ENCODE measurements at regions not wholly inside any gene's neighbourhood (a gene's known extent, or its start where the extent isn't known, plus 50 kb on each side); places are given as distances from the start of the nearest gene placed in this dataset.

DNA sequence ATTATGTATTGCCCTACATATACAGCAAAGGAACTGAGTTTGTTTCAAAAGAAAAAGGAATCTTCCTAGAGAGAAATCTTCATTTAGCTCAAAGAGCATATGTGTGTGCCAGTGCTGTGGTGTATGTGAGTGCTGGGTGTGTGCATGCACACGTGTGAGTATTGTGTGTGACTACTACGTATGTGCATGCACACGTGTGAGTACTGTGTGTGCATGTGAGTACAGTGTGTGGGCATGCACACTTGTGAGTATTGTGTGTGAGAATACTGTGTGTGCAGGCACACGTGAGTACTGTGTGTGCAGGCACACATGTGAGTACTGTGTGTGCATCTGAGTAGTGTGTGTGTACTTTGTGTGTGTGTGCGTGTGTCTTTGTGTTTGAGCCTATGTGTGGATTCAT lies 651.0 kb upstream of the B3GAT1 start:
- no peak for DNase-seq (ENCODE audit: low read depth in 2 of 2)
- Histone ChIP-seq H3K27me3 (ENCODE audit: control insufficient read depth, insufficient read depth, low read length) (no peaks in the 10 kb centered on the region), H2AFZ (ENCODE audit: low read length) (no peak overlapping the region), H4K20me1 (ENCODE audit: control insufficient read depth, extremely low read depth, insufficient read depth, low read length) (no peaks in the 10 kb centered on the region), H3K4me1 (ENCODE audit: control insufficient read depth, extremely low read depth, insufficient read depth, low read length) (no peaks in the 10 kb centered on the region), H3K4me2 (ENCODE audit: extremely low read depth, insufficient read depth, low read length) (no peak overlapping the region), H3K27ac (ENCODE audit: insufficient read depth, low read length) (no peak overlapping the region), H3K36me3 (ENCODE audit: control insufficient read depth, insufficient read depth, low read length) (no peaks in the 10 kb centered on the region), H3K4me3 (replicated peaks in 1 of 4; ENCODE audit: control extremely low read depth in 1 of 4, insufficient read depth in 1 of 4, low read depth in 3 of 4, low read length in 4 of 4) (no peak overlapping the region), H3K79me2 (ENCODE audit: control insufficient read depth, insufficient read depth, low read length) (no peaks in the 10 kb centered on the region), H3K9me3 (ENCODE audit: control insufficient read depth, insufficient read depth, low read depth, low read length) (no peaks in the 10 kb centered on the region), H3K9ac (ENCODE audit: insufficient read depth, low read length) (no peak overlapping the region)
- TF ChIP-seq EZH2 (IDR thresholded peaks at IDR 0.05; ENCODE audit: low read length, missing control alignments): no peak
- TF ChIP-seq, protein P1, sequence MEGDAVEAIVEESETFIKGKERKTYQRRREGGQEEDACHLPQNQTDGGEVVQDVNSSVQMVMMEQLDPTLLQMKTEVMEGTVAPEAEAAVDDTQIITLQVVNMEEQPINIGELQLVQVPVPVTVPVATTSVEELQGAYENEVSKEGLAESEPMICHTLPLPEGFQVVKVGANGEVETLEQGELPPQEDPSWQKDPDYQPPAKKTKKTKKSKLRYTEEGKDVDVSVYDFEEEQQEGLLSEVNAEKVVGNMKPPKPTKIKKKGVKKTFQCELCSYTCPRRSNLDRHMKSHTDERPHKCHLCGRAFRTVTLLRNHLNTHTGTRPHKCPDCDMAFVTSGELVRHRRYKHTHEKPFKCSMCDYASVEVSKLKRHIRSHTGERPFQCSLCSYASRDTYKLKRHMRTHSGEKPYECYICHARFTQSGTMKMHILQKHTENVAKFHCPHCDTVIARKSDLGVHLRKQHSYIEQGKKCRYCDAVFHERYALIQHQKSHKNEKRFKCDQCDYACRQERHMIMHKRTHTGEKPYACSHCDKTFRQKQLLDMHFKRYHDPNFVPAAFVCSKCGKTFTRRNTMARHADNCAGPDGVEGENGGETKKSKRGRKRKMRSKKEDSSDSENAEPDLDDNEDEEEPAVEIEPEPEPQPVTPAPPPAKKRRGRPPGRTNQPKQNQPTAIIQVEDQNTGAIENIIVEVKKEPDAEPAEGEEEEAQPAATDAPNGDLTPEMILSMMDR (conservative IDR thresholded peaks at IDR 0.05 in 1 of 2, IDR thresholded peaks at IDR 0.05 in 1 of 2; ENCODE audit: low read depth in 1 of 2, low read length in 2 of 2): no peak

DNA sequence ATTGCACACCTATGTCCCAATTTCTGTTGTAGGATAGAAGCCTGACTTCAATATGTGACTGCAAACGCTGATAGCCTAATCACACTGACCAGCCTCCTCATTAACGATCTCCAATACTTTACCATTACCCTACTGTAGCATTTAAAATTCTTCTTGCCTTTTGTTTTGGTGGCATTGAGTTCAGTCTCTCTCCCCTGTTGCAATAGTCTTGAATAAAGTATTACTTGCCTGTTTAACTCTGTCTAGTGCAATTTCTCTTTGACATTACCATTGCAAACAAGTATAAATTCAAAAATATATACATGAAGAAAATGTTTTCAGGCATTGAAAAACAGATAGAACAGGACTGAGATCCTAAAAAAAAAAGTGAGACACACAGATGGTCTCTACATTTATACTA lies 649.1 kb upstream of the B3GAT1 start:
- no peak overlapping the region for H3K9ac ChIP-seq (ENCODE audit: insufficient read depth, low read length)

DNA sequence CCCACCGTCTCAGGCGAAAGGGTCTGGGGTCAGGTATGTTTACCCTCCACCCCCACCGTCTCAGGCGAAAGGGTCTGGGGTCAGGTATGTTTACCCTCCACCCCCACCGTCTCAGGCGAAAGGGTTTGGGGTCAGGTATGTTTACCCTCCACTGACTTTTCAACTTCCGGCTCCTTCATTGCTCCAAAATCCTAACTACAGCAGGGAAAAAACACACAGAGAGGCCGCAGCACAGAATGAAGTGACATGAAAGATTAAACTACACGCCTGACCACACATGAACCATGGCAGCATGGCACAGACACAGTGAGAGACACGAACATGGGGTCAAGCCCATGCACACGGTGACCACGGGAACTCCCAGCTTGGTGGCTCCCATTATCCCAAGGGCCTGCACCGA lies 634.9 kb upstream of the B3GAT1 start:
- Histone ChIP-seq H3K36me3 (ENCODE audit: control insufficient read depth, insufficient read depth, low read length) (no peaks in the 10 kb centered on the region), H3K27ac (ENCODE audit: insufficient read depth, low read length) (no peak overlapping the region), H2AFZ (ENCODE audit: low read length) (no peak overlapping the region), H3K4me2 (ENCODE audit: extremely low read depth, insufficient read depth, low read length) (no peak overlapping the region), H4K20me1 (ENCODE audit: control insufficient read depth, extremely low read depth, insufficient read depth, low read length) (no peaks in the 10 kb centered on the region), H3K79me2 (ENCODE audit: control insufficient read depth, insufficient read depth, low read length) (no peaks in the 10 kb centered on the region), H3K4me3 (replicated peaks in 1 of 4; ENCODE audit: control extremely low read depth in 1 of 4, insufficient read depth in 1 of 4, low read depth in 3 of 4, low read length in 4 of 4) (no peak overlapping the region), H3K4me1 (ENCODE audit: control insufficient read depth, extremely low read depth, insufficient read depth, low read length) (no peaks in the 10 kb centered on the region), H3K27me3 (ENCODE audit: control insufficient read depth, insufficient read depth, low read length) (no peaks in the 10 kb centered on the region), H3K9me3 (ENCODE audit: control insufficient read depth, insufficient read depth, low read depth, low read length) (no peaks in the 10 kb centered on the region), H3K9ac (ENCODE audit: insufficient read depth, low read length) (no peak overlapping the region)
- TF ChIP-seq, protein P1 (conservative IDR thresholded peaks at IDR 0.05 in 1 of 2, IDR thresholded peaks at IDR 0.05 in 1 of 2; ENCODE audit: low read depth in 1 of 2, low read length in 2 of 2): no peak
- no peak for TF ChIP-seq EZH2 (IDR thresholded peaks at IDR 0.05; ENCODE audit: low read length, missing control alignments)
- no peak for DNase-seq (ENCODE audit: low read depth in 2 of 2)

More for the DNA sequence above, 649.1 kb upstream of the B3GAT1 start:
- H3K4me1 ChIP-seq (ENCODE audit: control insufficient read depth, extremely low read depth, insufficient read depth, low read length): no peaks in the 10 kb centered on the region
- H3K27ac ChIP-seq (ENCODE audit: insufficient read depth, low read length): no peak overlapping the region
- no peaks in the 10 kb centered on the region for H4K20me1 ChIP-seq (ENCODE audit: control insufficient read depth, extremely low read depth, insufficient read depth, low read length)
- no peak overlapping the region for H3K4me2 ChIP-seq (ENCODE audit: extremely low read depth, insufficient read depth, low read length)
- H2AFZ ChIP-seq (ENCODE audit: low read length): no peak overlapping the region
- no peak for DNase-seq (ENCODE audit: low read depth in 2 of 2)
- no peaks in the 10 kb centered on the region for H3K9me3 ChIP-seq (ENCODE audit: control insufficient read depth, insufficient read depth, low read depth, low read length)
- no peaks in the 10 kb centered on the region for H3K79me2 ChIP-seq (ENCODE audit: control insufficient read depth, insufficient read depth, low read length)
- no peaks in the 10 kb centered on the region for H3K36me3 ChIP-seq (ENCODE audit: control insufficient read depth, insufficient read depth, low read length)
- H3K27me3 ChIP-seq (ENCODE audit: control insufficient read depth, insufficient read depth, low read length): no peaks in the 10 kb centered on the region
- TF ChIP-seq, protein P1 (conservative IDR thresholded peaks at IDR 0.05 in 1 of 2, IDR thresholded peaks at IDR 0.05 in 1 of 2; ENCODE audit: low read depth in 1 of 2, low read length in 2 of 2): no peak
- no peak for TF ChIP-seq EZH2 (IDR thresholded peaks at IDR 0.05; ENCODE audit: low read length, missing control alignments)
- no peak overlapping the region for H3K4me3 ChIP-seq (replicated peaks in 1 of 4; ENCODE audit: control extremely low read depth in 1 of 4, insufficient read depth in 1 of 4, low read depth in 3 of 4, low read length in 4 of 4)
